HUES48 (cell line): ENCODE measurements at regions not wholly inside any gene's neighbourhood (a gene's known extent, or its start where the extent isn't known, plus 50 kb on each side); places are given as distances from the start of the nearest gene placed in this dataset.

Experiments
- H3K27ac ChIP-seq: one replicate; pipeline ENCODE4 v1.7.0; 2013; ENCODE audit warnings: low read depth, low read length, inconsistent platforms
- H3K27me3 ChIP-seq: 2 replicates; pipeline ENCODE4 v1.6.1; 2013; ENCODE audit warnings: mild to moderate bottlenecking, low read length; ENCODE audit not compliant: control insufficient read depth, insufficient read depth
- H3K36me3 ChIP-seq: 2 replicates; pipeline ENCODE4 v1.6.1; 2013; ENCODE audit warnings: low read length; ENCODE audit not compliant: control insufficient read depth, insufficient read depth
- H3K4me1 ChIP-seq: 2 replicates; pipeline ENCODE4 v1.6.1; 2013; ENCODE audit warnings: mild to moderate bottlenecking, low read length; ENCODE audit not compliant: control insufficient read depth, insufficient read depth
- H3K4me3 ChIP-seq: 2 replicates; pipeline ENCODE4 v1.5.1; 2013; ENCODE audit warnings: mild to moderate bottlenecking, low read depth, low read length
- H3K9ac ChIP-seq: 2 replicates; pipeline ENCODE4 v1.6.1; 2013; ENCODE audit warnings: mild to moderate bottlenecking, low read depth, low read length, moderate library complexity
- H3K9me3 ChIP-seq: 2 replicates; pipeline ENCODE4 v1.6.1; 2013; ENCODE audit warnings: low read length; ENCODE audit not compliant: control insufficient read depth, insufficient read depth

GRCh38 chr3:1727242-1727641, 371.4 kb upstream of the CNTN4 start:
- H3K9ac ChIP-seq, result no peak overlapping the region
- peaks cover 3% of the 10 kb centered on the region; the same call in 1 of the 2 replicates for H3K4me1 ChIP-seq
- H3K9me3 ChIP-seq, result no peaks in the 10 kb centered on the region
- H3K4me3 ChIP-seq, result no peak overlapping the region
- H3K27ac ChIP-seq, result no peak overlapping the region
- no peaks in the 10 kb centered on the region for H3K36me3 ChIP-seq
- no peaks in the 10 kb centered on the region for H3K27me3 ChIP-seq

- Histone ChIP-seq H3K4me1 (peaks cover 3% of the 10 kb centered on the region; the same call in 1 of the 2 replicates), H3K9ac (no peak overlapping the region), H3K4me3 (no peak overlapping the region), H3K9me3 (no peaks in the 10 kb centered on the region), H3K36me3 (no peaks in the 10 kb centered on the region), H3K27ac (no peak overlapping the region), H3K27me3 (no peaks in the 10 kb centered on the region)
These were observed 370.2 kb upstream of the CNTN4 start for GRCh38 chr3:1728510-1728909.

DNA sequence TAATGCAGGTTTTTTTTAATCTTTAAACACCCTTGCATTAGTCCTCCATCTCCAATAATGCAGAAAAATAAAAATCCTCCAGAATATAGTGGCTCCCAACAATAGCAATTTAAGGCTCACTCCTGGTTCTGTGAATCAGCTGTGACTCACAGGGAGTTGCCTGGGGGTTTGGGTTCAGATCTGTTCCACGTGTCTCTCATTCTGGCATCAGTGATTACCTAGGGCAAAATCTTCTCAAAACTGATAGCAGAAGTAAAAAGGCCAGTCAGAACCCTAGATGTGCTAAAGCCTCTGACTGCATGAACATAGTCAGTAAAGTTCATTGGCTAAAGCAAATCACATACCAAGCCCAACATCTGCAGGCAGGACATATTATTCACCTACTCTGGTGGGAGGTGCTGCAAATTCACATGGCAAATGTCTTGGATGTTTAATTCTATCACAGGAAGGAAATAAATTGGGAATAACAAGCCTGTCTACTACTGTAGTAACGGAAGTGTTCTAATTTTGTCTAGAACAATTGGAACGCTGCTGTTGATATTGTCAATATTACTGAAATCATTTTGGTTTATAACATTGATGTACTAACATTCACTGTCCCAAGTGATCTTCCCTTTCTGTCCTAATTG, 364.1 kb upstream of the CNTN4 start:
- no peak overlapping the region for H3K9ac ChIP-seq
- no peaks in the 10 kb centered on the region for H3K9me3 ChIP-seq

GRCh38 chr3:1752205-1752604, 346.5 kb upstream of the CNTN4 start:
- Histone ChIP-seq H3K27me3 (no peaks in the 10 kb centered on the region), H3K9ac (no peak overlapping the region), H3K27ac (no peak overlapping the region), H3K4me1 (no peaks in the 10 kb centered on the region), H3K9me3 (no peaks in the 10 kb centered on the region), H3K4me3 (no peak overlapping the region), H3K36me3 (no peaks in the 10 kb centered on the region)

More for the DNA sequence above, 364.1 kb upstream of the CNTN4 start:
- Histone ChIP-seq H3K4me3 (no peak overlapping the region), H3K4me1 (peaks cover 3% of the 10 kb centered on the region; the same call in 1 of the 2 replicates), H3K27me3 (no peaks in the 10 kb centered on the region), H3K27ac (no peak overlapping the region), H3K36me3 (no peaks in the 10 kb centered on the region)

DNA sequence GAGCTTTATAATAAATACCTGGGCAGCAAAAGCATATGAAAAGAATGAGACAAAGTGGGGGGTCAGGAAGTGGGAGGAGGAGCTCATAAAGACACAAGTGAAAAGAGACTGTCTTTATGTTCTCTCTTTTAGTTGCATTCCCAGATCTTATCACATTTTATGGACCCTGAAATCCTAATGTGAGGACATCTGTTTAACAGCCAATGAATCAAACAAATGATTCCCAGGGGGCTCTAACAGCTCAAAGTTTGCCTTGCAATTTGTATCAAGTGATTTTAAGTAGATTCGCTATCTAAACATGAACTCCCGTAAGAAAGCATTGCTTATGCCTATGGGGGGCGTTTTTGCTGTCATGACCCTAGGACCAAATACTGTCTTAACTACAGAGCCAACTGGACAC, 332.3 kb upstream of the CNTN4 start:
- H3K36me3 ChIP-seq, result no peaks in the 10 kb centered on the region
- no peaks in the 10 kb centered on the region for H3K9me3 ChIP-seq
- no peak overlapping the region for H3K4me3 ChIP-seq
- H3K27me3 ChIP-seq, result no peaks in the 10 kb centered on the region
- H3K4me1 ChIP-seq, result peaks cover 23% of the 10 kb centered on the region
- H3K27ac ChIP-seq, result no peak overlapping the region
- H3K9ac ChIP-seq, result no peak overlapping the region

DNA sequence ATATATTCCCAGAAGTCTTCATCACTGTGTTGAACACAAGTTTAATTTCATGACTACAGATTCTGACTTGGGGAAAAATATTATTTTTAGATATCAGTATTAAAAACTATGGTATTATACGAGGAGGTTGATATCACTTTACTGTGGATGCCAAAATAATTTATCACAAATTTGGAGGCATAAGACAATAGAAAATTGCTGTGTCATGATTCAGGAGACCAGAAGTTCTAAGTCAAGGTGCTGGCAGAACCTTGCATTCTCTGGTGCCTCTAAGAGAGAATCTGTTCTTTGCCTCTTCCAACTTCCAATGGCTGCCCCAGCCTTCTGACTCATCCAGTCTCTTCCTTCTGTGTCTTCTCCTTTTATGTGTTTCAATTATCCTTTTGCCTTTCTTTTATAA, 325.0 kb upstream of the CNTN4 start:
- no peak overlapping the region for H3K27ac ChIP-seq
- H3K4me3 ChIP-seq, result no peak overlapping the region
- no peaks in the 10 kb centered on the region for H3K27me3 ChIP-seq
- H3K4me1 ChIP-seq, result peaks cover 15% of the 10 kb centered on the region
- H3K9me3 ChIP-seq, result no peaks in the 10 kb centered on the region
- H3K36me3 ChIP-seq, result no peaks in the 10 kb centered on the region
- H3K9ac ChIP-seq, result no peak overlapping the region

GRCh38 chr3:1774597-1774996, 324.1 kb upstream of the CNTN4 start:
- Histone ChIP-seq H3K27ac (no peak overlapping the region), H3K4me3 (no peak overlapping the region), H3K4me1 (peaks cover 22% of the 10 kb centered on the region), H3K36me3 (no peaks in the 10 kb centered on the region), H3K9ac (no peak overlapping the region), H3K9me3 (no peaks in the 10 kb centered on the region), H3K27me3 (no peaks in the 10 kb centered on the region)

- Histone ChIP-seq H3K9me3 (no peaks in the 10 kb centered on the region), H3K4me1 (peaks cover 15% of the 10 kb centered on the region), H3K27ac (no peak overlapping the region), H3K9ac (no peak overlapping the region), H3K36me3 (no peaks in the 10 kb centered on the region), H3K27me3 (no peaks in the 10 kb centered on the region), H3K4me3 (no peak overlapping the region)
These were observed 323.3 kb upstream of the CNTN4 start for GRCh38 chr3:1775321-1775720.

GRCh38 chr3:1783995-1784394, 314.7 kb upstream of the CNTN4 start:
- H3K9me3 ChIP-seq, result no peaks in the 10 kb centered on the region
- no peak overlapping the region for H3K27ac ChIP-seq
- no peaks in the 10 kb centered on the region for H3K36me3 ChIP-seq
- H3K9ac ChIP-seq, result no peak overlapping the region
- no peaks in the 10 kb centered on the region for H3K27me3 ChIP-seq
- H3K4me1 ChIP-seq, result peaks cover 6% of the 10 kb centered on the region; the same call in 1 of the 2 replicates
- no peak overlapping the region for H3K4me3 ChIP-seq

- Histone ChIP-seq H3K9me3 (no peaks in the 10 kb centered on the region), H3K4me3 (no peak overlapping the region), H3K9ac (no peak overlapping the region), H3K27me3 (no peaks in the 10 kb centered on the region), H3K36me3 (no peaks in the 10 kb centered on the region), H3K4me1 (no peaks in the 10 kb centered on the region), H3K27ac (no peak overlapping the region)
These were observed 311.6 kb upstream of the CNTN4 start for GRCh38 chr3:1787094-1787493.

GRCh38 chr3:1792466-1792865, 306.2 kb upstream of the CNTN4 start:
- no peaks in the 10 kb centered on the region for H3K27me3 ChIP-seq
- H3K9ac ChIP-seq, result no peak overlapping the region
- H3K4me1 ChIP-seq, result no peaks in the 10 kb centered on the region
- H3K27ac ChIP-seq, result no peak overlapping the region
- H3K9me3 ChIP-seq, result no peaks in the 10 kb centered on the region
- H3K4me3 ChIP-seq, result no peak overlapping the region
- H3K36me3 ChIP-seq, result no peaks in the 10 kb centered on the region
